ENCODE measurements at regions not wholly inside any gene's neighbourhood (a gene's known extent, or its start where the extent isn't known, plus 50 kb on each side); places are given as distances from the start of the nearest gene placed in this dataset.

GRCh38 chr6:145490068-145490467 lies 245.3 kb downstream of the EPM2A start:
- CTCF ChIA-PET = no interaction called here
- POLR2A ChIA-PET = no interaction called here
- TF ChIP-seq FOXM1 (IDR thresholded peaks at IDR 0.05; ENCODE audit: borderline replicate concordance) = no peak
- no peak for TF ChIP-seq ZNF384 (IDR thresholded peaks at IDR 0.05)
- no peak for TF ChIP-seq HDGF (IDR thresholded peaks at IDR 0.05; ENCODE audit: borderline replicate concordance)
- no peak for TF ChIP-seq L3MBTL2 (conservative IDR thresholded peaks at IDR 0.05)
- TF ChIP-seq ELF4 (IDR thresholded peaks at IDR 0.05) = no peak
- TF ChIP-seq LEF1 (IDR thresholded peaks at IDR 0.05; ENCODE audit: borderline replicate concordance) = no peak
- no peak for TF ChIP-seq SUZ12 (IDR thresholded peaks at IDR 0.05)
- no peak for TF ChIP-seq FOXA1 (IDR thresholded peaks at IDR 0.05)
- no peak for TF ChIP-seq PKNOX1 (IDR thresholded peaks at IDR 0.05)

GRCh38 chr6:145491126-145491525 lies 244.2 kb downstream of the EPM2A start:
- no peak for DNase-seq (ENCODE audit: extremely low spot score)
- CTCF ChIA-PET = no interaction called here

More at GRCh38 chr6:145490068-145490467, 245.3 kb downstream of the EPM2A start:
- DNase-seq (ENCODE audit: extremely low spot score) = no peak

GRCh38 chr6:145497006-145497405 lies 238.3 kb downstream of the EPM2A start:
- POLR2A ChIA-PET = no interaction called here
- TF ChIP-seq ARNT (IDR thresholded peaks at IDR 0.05) = no peak
- TF ChIP-seq SUZ12 (IDR thresholded peaks at IDR 0.05) = no peak
- TF ChIP-seq PKNOX1 (IDR thresholded peaks at IDR 0.05) = no peak
- no peak for TF ChIP-seq FOXK2 (IDR thresholded peaks at IDR 0.05)
- TF ChIP-seq ZNF384 (IDR thresholded peaks at IDR 0.05) = no peak
- TF ChIP-seq CTBP1 (IDR thresholded peaks at IDR 0.05; ENCODE audit: borderline replicate concordance) = no peak
- TF ChIP-seq BHLHE40 (IDR thresholded peaks at IDR 0.05; ENCODE audit: borderline replicate concordance) = no peak
- TF ChIP-seq TARDBP (IDR thresholded peaks at IDR 0.05) = no peak
- no peak for TF ChIP-seq ELF4 (IDR thresholded peaks at IDR 0.05)
- TF ChIP-seq HDGF (IDR thresholded peaks at IDR 0.05; ENCODE audit: borderline replicate concordance) = no peak
- no peak for TF ChIP-seq L3MBTL2 (conservative IDR thresholded peaks at IDR 0.05)
- CTCF ChIA-PET = no interaction called here
- no peak for DNase-seq (ENCODE audit: extremely low spot score)

More at GRCh38 chr6:145491126-145491525, 244.2 kb downstream of the EPM2A start:
- POLR2A ChIA-PET = no interaction called here
- TF ChIP-seq CTBP1 (IDR thresholded peaks at IDR 0.05; ENCODE audit: borderline replicate concordance) (no peak), TARDBP (IDR thresholded peaks at IDR 0.05) (no peak), HDGF (IDR thresholded peaks at IDR 0.05; ENCODE audit: borderline replicate concordance) (no peak), FOXA1 (IDR thresholded peaks at IDR 0.05) (no peak), LEF1 (IDR thresholded peaks at IDR 0.05; ENCODE audit: borderline replicate concordance) (no peak), BHLHE40 (IDR thresholded peaks at IDR 0.05; ENCODE audit: borderline replicate concordance) (no peak), L3MBTL2 (conservative IDR thresholded peaks at IDR 0.05) (no peak), SP1 (IDR thresholded peaks at IDR 0.05) (no peak), NFRKB (IDR thresholded peaks at IDR 0.05) (no peak), ZNF384 (IDR thresholded peaks at IDR 0.05) (no peak), ELF4 (IDR thresholded peaks at IDR 0.05) (no peak), SUZ12 (IDR thresholded peaks at IDR 0.05) (no peak), FOXK2 (IDR thresholded peaks at IDR 0.05) (no peak), PKNOX1 (IDR thresholded peaks at IDR 0.05) (no peak), ARNT (IDR thresholded peaks at IDR 0.05) (no peak)

- CTCF ChIA-PET = no interaction called here
- POLR2A ChIA-PET = no interaction called here
- no peak for DNase-seq (ENCODE audit: extremely low spot score)
- TF ChIP-seq LEF1 (IDR thresholded peaks at IDR 0.05; ENCODE audit: borderline replicate concordance) (no peak), TARDBP (IDR thresholded peaks at IDR 0.05) (no peak), PKNOX1 (IDR thresholded peaks at IDR 0.05) (no peak), SP1 (IDR thresholded peaks at IDR 0.05) (no peak), ZNF384 (IDR thresholded peaks at IDR 0.05) (no peak), HDGF (IDR thresholded peaks at IDR 0.05; ENCODE audit: borderline replicate concordance) (no peak)
Measured at GRCh38 chr6:145498425-145498824, 236.9 kb downstream of the EPM2A start.

- TF ChIP-seq LEF1 (IDR thresholded peaks at IDR 0.05; ENCODE audit: borderline replicate concordance) (no peak), FOXK2 (IDR thresholded peaks at IDR 0.05) (no peak), CTBP1 (IDR thresholded peaks at IDR 0.05; ENCODE audit: borderline replicate concordance) (no peak), ZNF384 (IDR thresholded peaks at IDR 0.05) (no peak), TARDBP (IDR thresholded peaks at IDR 0.05) (no peak), L3MBTL2 (conservative IDR thresholded peaks at IDR 0.05) (no peak), NFRKB (IDR thresholded peaks at IDR 0.05) (no peak), BHLHE40 (IDR thresholded peaks at IDR 0.05; ENCODE audit: borderline replicate concordance) (no peak), HDGF (IDR thresholded peaks at IDR 0.05; ENCODE audit: borderline replicate concordance) (no peak), ELF4 (IDR thresholded peaks at IDR 0.05) (no peak), ARNT (IDR thresholded peaks at IDR 0.05) (no peak), SP1 (IDR thresholded peaks at IDR 0.05) (no peak), SUZ12 (IDR thresholded peaks at IDR 0.05) (no peak), PKNOX1 (IDR thresholded peaks at IDR 0.05) (no peak), FOXM1 (IDR thresholded peaks at IDR 0.05; ENCODE audit: borderline replicate concordance) (no peak)
- CTCF ChIA-PET = no interaction called here
- no peak for DNase-seq (ENCODE audit: extremely low spot score)
- POLR2A ChIA-PET = no interaction called here
Measured at GRCh38 chr6:145502416-145502815, 232.9 kb downstream of the EPM2A start.
